HG02970 (cell line): ENCODE measurements at regions not wholly inside any gene's neighbourhood (a gene's known extent, or its start where the extent isn't known, plus 50 kb on each side); places are given as distances from the start of the nearest gene placed in this dataset.

Source experiments
- ATAC-seq: cut with Tn5 transposase; IDR thresholded peaks from one replicate; pipeline ENCODE4 v1.9.1; 2021; ENCODE audit warnings: mild to moderate bottlenecking, moderate library complexity, moderate number of reproducible peaks; ENCODE audit not compliant: unreplicated experiment, low FRiP score

DNA sequence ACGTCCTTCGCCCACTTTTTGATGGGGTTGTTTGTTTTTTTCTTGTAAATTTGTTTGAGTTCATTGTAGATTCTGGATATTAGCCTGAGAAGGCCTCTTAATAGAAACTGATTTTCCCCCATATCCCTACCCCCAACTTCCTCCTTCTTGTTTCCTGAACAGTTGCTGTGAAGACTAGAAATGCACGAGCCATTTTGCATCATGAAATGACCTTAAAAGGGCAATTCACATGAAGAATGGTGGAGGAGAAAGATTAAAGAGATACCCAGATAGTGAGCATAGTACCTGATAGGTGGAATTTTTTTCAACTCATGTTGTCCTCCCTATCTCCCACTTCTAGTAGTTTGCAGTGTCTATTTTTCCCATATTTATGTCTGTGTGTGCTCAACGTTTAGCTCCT lies 55.2 kb upstream of the KCNH8 start:
- ATAC-seq, result no peak

GRCh38 chr3:19077388-19077787 lies 70.9 kb upstream of the KCNH8 start:
- ATAC-seq, result no peak

DNA sequence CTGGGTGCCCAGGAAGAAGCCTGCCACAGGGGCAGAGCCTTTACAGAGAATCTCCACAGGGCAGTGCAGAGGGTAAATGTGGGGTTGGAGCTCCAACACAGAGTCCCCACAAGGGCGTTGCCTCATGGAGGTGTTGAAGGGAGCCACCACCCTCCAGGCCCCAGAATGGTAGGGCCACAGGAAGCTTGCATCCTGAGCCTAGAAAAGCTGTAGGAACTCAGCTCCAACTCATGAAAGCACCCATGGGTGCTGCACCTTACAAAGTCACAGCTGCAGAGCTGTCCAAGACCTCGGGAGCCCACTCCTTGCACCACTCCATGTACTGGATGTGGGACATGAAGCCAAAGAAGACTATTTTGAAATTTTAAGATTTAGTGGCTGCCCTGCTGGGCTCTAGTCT lies 73.3 kb upstream of the KCNH8 start:
- no peak for ATAC-seq

DNA sequence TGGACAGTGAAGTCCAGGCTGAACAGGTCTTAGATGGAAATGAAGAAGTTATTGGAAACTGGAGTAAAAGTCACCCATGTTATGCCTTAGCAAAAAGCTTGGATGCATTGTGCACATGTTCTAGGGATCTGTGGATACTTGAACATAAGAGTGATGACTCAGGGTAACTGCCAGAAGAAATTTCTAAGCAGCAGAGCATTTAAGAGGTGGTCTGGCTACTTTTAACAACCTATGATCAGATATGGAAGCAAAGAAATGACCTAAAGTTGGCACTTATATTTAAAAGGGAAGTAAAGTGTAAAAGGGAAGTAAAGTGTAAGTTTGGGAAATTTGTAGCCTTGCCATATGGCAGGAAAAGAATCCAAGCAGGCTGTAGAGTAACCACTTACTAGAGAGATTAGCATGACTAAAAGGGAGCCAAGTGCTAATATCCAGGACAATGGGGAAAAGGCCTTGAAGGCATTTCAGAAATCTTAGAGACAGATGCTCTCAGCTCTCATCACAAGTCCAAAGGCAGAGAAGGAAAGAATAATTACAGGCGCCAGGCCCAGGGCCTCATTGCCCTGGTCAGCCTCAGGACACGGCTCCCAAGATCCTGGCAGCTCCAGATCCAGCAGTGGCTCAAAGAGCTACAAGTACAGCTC lies 73.9 kb upstream of the KCNH8 start:
- ATAC-seq, result no peak

DNA sequence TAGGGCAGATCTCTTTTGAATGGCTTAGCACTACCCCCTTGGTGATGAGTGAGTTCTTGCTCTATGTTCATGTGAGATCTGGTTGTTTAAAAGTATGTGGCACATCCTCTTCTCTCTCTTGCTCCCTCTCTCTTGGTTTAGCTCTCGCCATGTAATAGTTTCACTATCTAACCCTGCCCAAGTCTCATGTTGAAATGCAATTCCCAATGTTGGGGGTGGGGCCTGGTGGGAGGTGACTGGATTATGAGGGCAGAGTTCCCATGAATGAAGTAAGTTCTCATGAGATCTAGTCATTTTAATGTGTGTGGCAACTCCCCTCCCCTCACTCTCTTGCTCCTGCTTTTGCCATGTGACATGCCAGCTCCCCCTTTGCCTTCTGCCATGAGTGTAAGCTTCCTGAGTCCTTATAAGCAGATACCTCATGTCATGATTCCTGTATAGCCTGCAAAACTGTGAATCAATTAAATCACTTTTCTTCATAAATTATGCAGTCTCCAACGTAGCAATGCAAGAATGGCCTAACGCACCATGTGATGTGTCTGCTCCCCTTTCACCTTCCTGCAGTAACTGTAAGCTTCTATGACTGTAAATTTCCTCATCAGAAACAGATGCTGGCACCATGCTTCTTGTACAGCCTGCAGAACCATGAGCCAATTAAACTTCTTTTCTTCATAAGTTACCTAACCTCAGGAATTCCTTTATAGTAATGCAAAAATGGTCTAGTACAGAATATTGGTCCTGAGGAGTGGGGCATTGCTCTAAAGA lies 74.8 kb upstream of the KCNH8 start:
- ATAC-seq, result no peak

- ATAC-seq, result no peak
Measured at GRCh38 chr3:19070325-19070724, 78.0 kb upstream of the KCNH8 start.

DNA sequence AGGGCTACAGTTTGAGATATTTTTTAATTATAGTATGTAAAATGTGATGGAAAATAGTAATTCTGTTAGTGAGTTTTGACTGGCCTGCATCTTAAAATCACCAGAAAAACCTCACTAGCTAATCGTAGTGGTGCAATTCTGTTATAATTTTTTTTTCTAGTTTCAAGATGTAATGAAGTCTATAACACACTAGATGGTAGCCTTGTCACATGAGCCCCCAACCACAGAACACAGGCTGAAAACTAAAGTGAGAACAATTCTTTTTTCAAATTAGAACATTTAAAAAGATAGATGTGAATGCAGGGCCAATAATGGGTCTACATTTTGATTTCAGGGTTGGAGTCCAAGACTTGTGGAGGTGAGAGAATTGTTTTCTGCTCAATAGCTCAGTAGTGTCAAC lies 83.3 kb upstream of the KCNH8 start:
- no peak for ATAC-seq

DNA sequence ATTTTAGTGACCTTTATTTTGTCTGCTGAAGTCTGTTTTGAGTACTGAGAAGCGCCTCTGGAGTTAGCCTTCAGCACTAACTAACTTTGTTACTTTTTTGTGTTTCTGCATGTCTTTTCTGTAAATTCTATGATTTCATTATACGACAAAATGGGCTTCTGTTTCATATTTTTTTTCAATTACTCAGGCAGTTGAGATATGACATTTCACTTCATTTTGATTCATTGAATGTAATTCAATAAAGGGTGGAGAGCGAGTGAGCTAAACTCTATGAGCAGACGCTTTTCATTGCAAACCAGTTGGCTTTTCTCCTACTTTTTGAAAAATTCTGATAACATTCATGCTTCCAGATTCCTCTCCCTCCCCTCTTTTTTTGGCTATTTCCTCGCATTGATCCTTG lies 84.4 kb upstream of the KCNH8 start:
- ATAC-seq, result no peak

DNA sequence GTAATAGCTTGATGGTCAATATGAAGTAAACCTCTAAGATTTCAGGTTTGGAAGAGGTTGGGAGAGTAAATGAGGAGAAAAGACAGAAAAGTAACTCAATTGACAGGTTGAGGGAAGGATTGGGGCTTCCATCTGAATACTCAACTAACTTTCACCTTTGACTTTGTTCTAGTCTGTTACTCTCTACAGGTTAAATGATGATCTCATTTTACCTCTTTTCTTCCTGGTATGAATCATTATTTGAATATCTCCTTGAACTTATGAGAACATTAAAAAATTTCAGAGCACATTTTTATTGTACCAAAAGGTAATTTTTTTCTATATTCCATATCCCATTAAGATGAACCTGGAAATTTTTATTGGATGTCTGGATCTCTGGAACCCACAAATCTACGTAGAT lies 87.9 kb upstream of the KCNH8 start:
- no peak for ATAC-seq

- no peak for ATAC-seq
Measured at GRCh38 chr3:19052874-19053273, 95.4 kb upstream of the KCNH8 start.

GRCh38 chr3:19046440-19046839 lies 101.9 kb upstream of the KCNH8 start:
- no peak for ATAC-seq

DNA sequence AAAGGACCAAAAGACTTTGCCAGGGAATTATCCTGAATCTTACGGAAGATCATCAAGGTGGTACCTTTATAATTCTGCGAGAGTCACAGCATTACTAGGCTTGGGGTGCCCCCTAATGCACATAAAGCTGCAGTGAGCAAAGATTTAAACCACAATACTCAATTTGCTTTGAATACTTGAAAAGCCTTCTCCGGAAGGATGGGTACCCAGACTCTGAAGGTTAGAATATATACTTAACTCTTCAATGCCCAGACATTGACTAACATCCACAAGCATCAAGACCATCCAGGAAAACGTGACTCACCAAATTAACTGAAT lies 117.8 kb upstream of the KCNH8 start:
- ATAC-seq, result no peak

DNA sequence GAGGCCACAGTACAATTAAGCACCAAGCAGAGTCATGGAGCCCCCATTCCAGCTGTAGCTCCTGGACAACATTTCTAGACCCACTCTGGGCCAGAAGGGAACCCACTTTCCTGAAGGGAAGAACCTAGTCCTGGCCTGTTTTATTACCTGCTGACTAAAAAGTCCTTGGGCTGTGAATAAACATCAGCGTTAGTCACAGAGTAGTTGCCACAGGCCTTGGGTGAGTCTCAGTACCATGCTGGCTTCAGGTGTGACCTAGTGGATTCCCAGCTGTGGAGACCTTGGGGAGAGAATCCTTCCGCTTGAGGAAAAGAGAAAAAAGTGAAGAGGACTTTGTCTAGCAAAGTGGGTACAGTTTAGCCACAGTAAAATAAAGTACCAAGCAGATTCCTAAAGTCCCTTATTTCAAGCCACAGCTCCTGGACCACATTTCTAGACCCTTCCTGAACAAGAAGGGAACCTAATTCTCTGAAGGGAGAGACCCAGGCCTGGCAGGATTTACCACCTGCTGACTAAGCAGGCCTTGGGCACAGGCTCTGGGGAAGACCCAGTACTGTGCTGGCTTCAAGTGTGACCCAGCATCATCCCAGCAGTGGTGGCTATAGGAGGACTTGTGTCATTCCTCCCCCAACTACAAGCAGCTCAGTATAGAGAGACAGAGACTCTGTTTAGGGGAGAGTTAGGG lies 118.3 kb upstream of the KCNH8 start:
- ATAC-seq, result no peak

GRCh38 chr3:19025441-19025840 lies 122.9 kb upstream of the KCNH8 start:
- ATAC-seq, result no peak

DNA sequence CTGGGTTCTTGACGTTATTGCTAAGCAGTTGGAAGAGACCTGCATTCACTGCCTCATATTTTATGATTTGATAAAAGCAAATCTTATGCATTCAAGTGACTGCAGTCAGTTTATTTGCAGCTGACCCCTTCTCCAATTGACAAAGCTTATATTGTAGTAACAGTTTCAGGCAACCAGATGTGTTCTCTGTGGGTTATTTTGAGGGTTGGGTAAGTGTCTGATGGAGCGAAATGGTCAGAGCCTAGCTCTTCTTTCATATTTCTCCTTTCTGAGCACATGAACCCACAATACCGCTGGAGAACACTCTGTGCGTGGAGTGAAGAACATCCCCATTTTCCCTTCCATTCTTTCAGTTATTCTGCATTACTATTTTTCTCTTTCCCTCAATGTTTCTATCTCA lies 125.8 kb upstream of the KCNH8 start:
- ATAC-seq, result no peak

DNA sequence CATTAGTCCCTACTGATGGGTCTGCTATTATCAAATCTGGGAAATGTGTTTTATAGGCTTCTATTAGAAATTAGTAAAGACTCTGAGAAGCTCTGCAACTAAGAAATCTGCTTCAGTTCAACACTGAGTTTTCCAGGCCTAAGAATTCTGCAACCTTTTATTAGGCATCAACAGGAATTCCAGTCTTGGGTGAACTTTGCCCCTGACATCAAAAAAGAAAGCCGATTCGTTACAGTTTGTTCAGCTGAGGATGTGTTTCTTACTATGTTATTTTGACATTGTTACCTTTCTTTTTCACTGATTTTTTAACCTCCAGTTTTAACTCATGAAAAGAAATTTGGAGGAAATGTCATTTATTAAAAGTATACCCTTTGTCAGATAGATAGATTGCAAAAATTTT lies 131.5 kb upstream of the KCNH8 start:
- no peak for ATAC-seq

DNA sequence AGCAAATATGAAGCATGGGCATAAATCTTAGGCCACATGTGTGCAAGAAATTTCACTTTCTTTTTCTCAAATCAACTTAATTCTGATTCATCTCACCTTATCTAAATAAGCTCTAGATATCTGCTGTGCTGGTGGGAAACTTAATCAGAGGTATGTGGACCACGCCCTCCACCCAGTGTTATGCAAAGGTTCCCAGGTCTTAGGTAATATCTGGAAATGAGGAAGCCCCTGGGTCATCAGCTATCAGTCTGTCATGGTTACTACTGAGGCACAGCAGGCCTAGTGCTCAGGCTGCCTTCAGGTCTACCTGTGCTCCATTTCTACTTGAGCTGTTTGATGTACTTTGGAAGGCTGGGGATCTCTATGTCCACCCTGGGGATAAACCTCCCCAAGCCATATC lies 134.4 kb upstream of the KCNH8 start:
- no peak for ATAC-seq

GRCh38 chr3:19012846-19013245 lies 135.5 kb upstream of the KCNH8 start:
- no peak for ATAC-seq

- no peak for ATAC-seq
Measured at GRCh38 chr3:19002606-19003005, 145.7 kb upstream of the KCNH8 start.

DNA sequence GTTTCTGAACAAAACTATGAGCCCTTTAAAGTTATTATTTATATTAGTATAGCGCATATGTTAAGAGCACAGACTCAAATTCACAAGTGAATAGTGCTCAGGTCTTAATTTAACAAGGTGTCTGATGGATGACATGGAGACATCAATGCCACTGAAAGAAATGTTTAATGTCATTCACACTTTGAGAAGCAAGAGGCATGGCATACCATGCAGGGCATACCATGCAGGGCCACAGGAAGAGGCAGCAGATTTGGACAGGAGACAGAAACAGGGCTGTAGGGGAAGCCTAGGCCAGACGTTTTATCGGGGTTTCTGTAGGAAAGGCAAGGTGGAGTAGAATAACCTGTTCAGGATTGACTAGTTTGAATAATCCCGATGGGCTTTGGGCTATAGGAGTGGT lies 150.2 kb upstream of the KCNH8 start:
- ATAC-seq, result no peak

- no peak for ATAC-seq
Measured at GRCh38 chr3:18992709-18993108, 155.6 kb upstream of the KCNH8 start.

GRCh38 chr3:18989237-18989795 lies 159.0 kb upstream of the KCNH8 start:
- no peak for ATAC-seq
